Uterus (tissue), 3 donors: ENCODE measurements at regions not wholly inside any gene's neighbourhood (a gene's known extent, or its start where the extent isn't known, plus 50 kb on each side); places are given as distances from the start of the nearest gene placed in this dataset.

Experiments used
- DNase-seq, 2 donors: peaks; one replicate each; pipeline ENCODE4 v3.0.0-alpha.2; 2019 to 2020
- H3K27ac ChIP-seq, 2 donors: fragments of 200-600 bp; sonication (generic); 1 replicate in 1 of 2; 2 replicates in 1 of 2; pipeline ENCODE4 v1.5.1; 2016 to 2018
- H3K27me3 ChIP-seq, 2 donors: fragments of 200-600 bp; sonication (generic); one replicate each; pipeline ENCODE4 v1.5.1; 2018 to 2019; ENCODE audit warnings: control low read depth in 1 of 2
- H3K36me3 ChIP-seq, 2 donors: fragments of 200-600 bp; sonication (generic); one replicate each; pipeline ENCODE4 v1.5.1; 2019; ENCODE audit warnings: control low read depth in 1 of 2
- H3K4me1 ChIP-seq, 2 donors: fragments of 200-600 bp; sonication (generic); one replicate each; pipeline ENCODE4 v1.5.1; 2018 to 2019; ENCODE audit warnings: control low read depth in 1 of 2
- H3K4me3 ChIP-seq, 2 donors: fragments of 200-600 bp; sonication (generic); 1 replicate in 1 of 2; 2 replicates in 1 of 2; pipeline ENCODE4 v1.5.1; 2018 to 2019; ENCODE audit warnings: mild to moderate bottlenecking in 1 of 2
- H3K9me3 ChIP-seq, 2 donors: fragments of 200-600 bp; sonication (generic); one replicate each; pipeline ENCODE4 v1.5.1; 2019; ENCODE audit warnings: control low read depth in 1 of 2
- CTCF ChIP-seq, 4 experiments: fragments of 200-600 bp in 2 of 4; fragments of 450-650 bp in 2 of 4; sonication (generic) in 2 of 4; IDR thresholded peaks; one replicate each; pipeline ENCODE4 v1.5.1; 2016 to 2019; ENCODE audit warnings: antibody characterized with exemption in 4 of 4, mild to moderate bottlenecking in 2 of 4, moderate library complexity in 1 of 4
- POLR2A ChIP-seq, 2 donors: fragments of 450-650 bp; IDR thresholded peaks; one replicate each; pipeline ENCODE4 v1.6.1; 2016; ENCODE audit warnings: antibody characterized with exemption in 2 of 2, mild to moderate bottlenecking in 1 of 2, moderate library complexity in 1 of 2
- intact Hi-C: fragments of 100-400 bp; cut with DNase I; formaldehyde crosslinking; loops from one replicate; pipeline ENCODE4 v1.15.1; 2023; ENCODE audit warnings: low total_unique reads
- donor health status: DM: yes; HTN: yes; CAD: no.

- no peaks in the 10 kb centered on the region for H3K4me1 ChIP-seq
Measured at GRCh38 chr4:141425124-141425523, 204.4 kb downstream of the ZNF330 start.

DNA sequence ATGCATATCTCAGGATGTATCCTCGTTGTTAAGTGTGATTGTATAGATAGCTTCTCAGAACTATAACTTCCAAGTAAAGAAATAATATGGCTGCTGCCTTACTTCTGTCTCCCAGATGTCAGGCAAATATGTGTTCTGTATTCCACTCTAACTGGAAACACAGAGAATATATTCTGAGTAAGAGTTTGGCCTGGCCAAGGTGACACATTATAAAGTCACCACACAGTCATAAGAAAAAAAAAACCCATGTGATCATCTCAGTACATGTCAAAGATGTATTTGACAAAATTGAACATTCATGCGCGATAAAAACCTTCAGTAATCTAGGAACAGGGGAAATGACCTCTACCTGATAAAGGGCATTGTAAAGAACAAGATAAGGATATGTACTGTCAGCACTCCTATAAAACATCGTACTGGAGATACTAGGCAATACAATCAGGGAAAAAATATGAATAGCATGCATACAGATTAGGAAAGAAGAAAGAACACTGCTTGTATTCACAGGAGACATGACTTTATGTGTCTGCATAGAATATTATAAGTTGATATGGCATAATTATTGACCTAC, 207.1 kb downstream of the ZNF330 start:
- TF ChIP-seq POLR2A (IDR thresholded peaks at IDR 0.05) (no peak), CTCF (IDR thresholded peaks at IDR 0.05) (no peak)
- intact Hi-C loops: no loop called here
- DNase-seq: no peak
- H3K9me3 ChIP-seq: no peaks in the 10 kb centered on the region
- H3K4me1 ChIP-seq: no peaks in the 10 kb centered on the region
- no peaks in the 10 kb centered on the region for H3K36me3 ChIP-seq
- no peak overlapping the region for H3K4me3 ChIP-seq
- no peak overlapping the region for H3K27ac ChIP-seq
- H3K27me3 ChIP-seq: no peaks in the 10 kb centered on the region

More at GRCh38 chr4:141425124-141425523, 204.4 kb downstream of the ZNF330 start:
- intact Hi-C loops: no loop called here
- DNase-seq: no peak
- Histone ChIP-seq H3K36me3 (no peaks in the 10 kb centered on the region), H3K27me3 (no peaks in the 10 kb centered on the region), H3K27ac (no peak overlapping the region), H3K4me3 (no peak overlapping the region), H3K9me3 (peaks cover 0 to 6% of the 10 kb centered on the region in 2 donors)
- TF ChIP-seq CTCF (IDR thresholded peaks at IDR 0.05) (no peak), POLR2A (IDR thresholded peaks at IDR 0.05) (no peak)

DNA sequence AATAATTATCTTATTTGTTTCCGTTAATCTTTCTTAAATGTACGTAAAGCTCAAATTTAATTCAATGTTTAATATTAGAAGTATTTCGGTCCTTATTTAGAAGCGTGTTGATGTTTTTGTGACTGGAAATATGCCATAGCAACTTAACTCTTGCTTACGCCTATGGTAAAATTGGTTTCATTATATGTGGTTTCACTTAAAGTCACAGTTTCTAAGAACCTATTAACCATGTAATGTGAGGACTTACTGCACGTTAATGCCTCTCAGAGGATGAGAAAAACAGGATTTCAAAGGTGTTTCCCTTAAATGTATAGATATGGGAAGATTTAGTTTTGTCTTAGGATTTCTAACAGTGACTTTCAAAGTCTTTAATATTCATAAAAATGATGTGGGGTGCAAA, 206.4 kb upstream of the IL15 start:
- Histone ChIP-seq H3K27ac (no peak overlapping the region), H3K36me3 (no peaks in the 10 kb centered on the region), H3K4me3 (no peak overlapping the region), H3K9me3 (no peaks in the 10 kb centered on the region), H3K4me1 (no peaks in the 10 kb centered on the region), H3K27me3 (no peaks in the 10 kb centered on the region)
- intact Hi-C loops: no loop called here
- DNase-seq: no peak
- no peak for TF ChIP-seq POLR2A (IDR thresholded peaks at IDR 0.05)
- TF ChIP-seq CTCF (IDR thresholded peaks at IDR 0.05): no peak

- Histone ChIP-seq H3K9me3 (no peaks in the 10 kb centered on the region), H3K4me1 (no peaks in the 10 kb centered on the region), H3K4me3 (no peak overlapping the region), H3K27me3 (no peaks in the 10 kb centered on the region), H3K27ac (no peak overlapping the region), H3K36me3 (no peaks in the 10 kb centered on the region)
- DNase-seq: no peak
- TF ChIP-seq POLR2A (IDR thresholded peaks at IDR 0.05) (no peak), CTCF (IDR thresholded peaks at IDR 0.05) (no peak)
- intact Hi-C loops: no loop called here
Measured at GRCh38 chr4:141430686-141431085, 205.7 kb upstream of the IL15 start.

DNA sequence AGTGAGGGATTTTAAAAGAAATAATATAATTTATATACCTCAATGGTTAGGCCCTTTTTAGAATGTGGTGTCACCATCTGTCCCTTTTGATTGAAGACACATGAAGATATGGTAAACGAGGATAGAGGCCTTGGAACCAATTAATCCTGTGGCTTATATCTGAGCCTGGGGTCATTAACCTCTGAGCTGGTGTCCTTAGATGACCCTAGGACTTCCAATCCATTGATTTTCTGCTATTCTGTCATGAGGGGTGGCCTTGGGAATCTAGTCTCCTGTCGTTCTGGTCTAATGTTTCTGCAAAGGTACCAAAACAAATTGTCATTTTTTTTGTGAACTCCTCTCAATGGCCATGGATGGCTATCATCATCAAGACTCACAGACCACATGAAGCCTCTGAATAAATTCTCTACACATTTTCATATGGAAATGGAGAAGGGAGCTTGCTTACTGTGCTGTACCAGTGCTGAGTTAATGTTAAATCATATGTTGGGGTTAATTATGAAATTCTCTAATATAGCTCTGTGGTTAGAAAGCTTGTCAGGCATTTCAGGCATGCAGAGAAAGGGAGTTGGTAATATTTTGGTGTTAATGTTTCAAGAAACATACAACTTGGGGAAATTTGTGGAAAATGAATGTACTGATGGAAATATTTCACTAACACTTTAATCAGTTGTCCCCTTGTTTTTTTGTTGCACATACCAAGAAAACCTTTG, 204.2 kb upstream of the IL15 start:
- Histone ChIP-seq H3K4me1 (no peaks in the 10 kb centered on the region), H3K9me3 (no peaks in the 10 kb centered on the region), H3K27ac (no peak overlapping the region), H3K4me3 (no peak overlapping the region), H3K36me3 (no peaks in the 10 kb centered on the region), H3K27me3 (no peaks in the 10 kb centered on the region)
- TF ChIP-seq CTCF (IDR thresholded peaks at IDR 0.05): no peak
- TF ChIP-seq POLR2A (IDR thresholded peaks at IDR 0.05): no peak
- intact Hi-C loops: no loop called here
- no peak for DNase-seq
